ENCODE measurements at regions not wholly inside any gene's neighbourhood (a gene's known extent, or its start where the extent isn't known, plus 50 kb on each side); places are given as distances from the start of the nearest gene placed in this dataset.

- TF ChIP-seq ZNF275 (CRISPR knock-in tag; IDR thresholded peaks at IDR 0.05; ENCODE audit: borderline replicate concordance) (0 out of 2 replicates have a peak, but pooled peaks have one; percentile 40), KDM5A (IDR thresholded peaks at IDR 0.05; ENCODE audit: borderline replicate concordance, low read length) (no peak), ZNF557 (CRISPR knock-in tag; IDR thresholded peaks at IDR 0.05) (0 out of 2 replicates have a peak, but pooled peaks have one; percentile 76), ZNF749 (CRISPR knock-in tag; IDR thresholded peaks at IDR 0.05; ENCODE audit: borderline replicate concordance) (no peak), KLF11 (CRISPR knock-in tag; IDR thresholded peaks at IDR 0.05) (0 out of 2 replicates have a peak, but pooled peaks have one; percentile 78), ZNF253 (CRISPR knock-in tag; IDR thresholded peaks at IDR 0.05; ENCODE audit: borderline replicate concordance) (0 out of 2 replicates have a peak, but pooled peaks have one; percentile 66), ZSCAN22 (CRISPR knock-in tag; IDR thresholded peaks at IDR 0.05) (no peak), ARNT2 (CRISPR knock-in tag; IDR thresholded peaks at IDR 0.05; ENCODE audit: low read depth) (peak; percentile 83), RBFOX2 (IDR thresholded peaks at IDR 0.05; ENCODE audit: low read depth, low read length) (no peak), TFAP4 (IDR thresholded peaks at IDR 0.05; ENCODE audit: borderline replicate concordance, low read depth) (no peak), ERF (CRISPR knock-in tag; IDR thresholded peaks at IDR 0.05) (peak; percentile 93), ZNF782 (CRISPR knock-in tag; IDR thresholded peaks at IDR 0.05; ENCODE audit: borderline replicate concordance) (no peak), ZNF563 (CRISPR knock-in tag; IDR thresholded peaks at IDR 0.05) (peak; percentile 61; the same call in 1 of the 2 replicates), MEIS2 (CRISPR knock-in tag; IDR thresholded peaks at IDR 0.05) (peak; percentile 51; the same call in 1 of the 2 replicates), ZFX (CRISPR knock-in tag; IDR thresholded peaks at IDR 0.05; ENCODE audit: low read depth) (peak; percentile 84), PAXIP1 (CRISPR knock-in tag; conservative IDR thresholded peaks at IDR 0.05) (peak; percentile 47), RNF2 (conservative IDR thresholded peaks at IDR 0.05; ENCODE audit: low read depth) (peak; percentile 89), HINFP (CRISPR knock-in tag; IDR thresholded peaks at IDR 0.05; ENCODE audit: low read depth) (no peak), REXO4 (CRISPR knock-in tag; IDR thresholded peaks at IDR 0.05; ENCODE audit: borderline replicate concordance) (no peak), HNRNPH1 (optimal IDR thresholded peaks at IDR 0.05; ENCODE audit: low read depth, low read length) (no peak)
- TF ChIP-seq, protein P1, sequence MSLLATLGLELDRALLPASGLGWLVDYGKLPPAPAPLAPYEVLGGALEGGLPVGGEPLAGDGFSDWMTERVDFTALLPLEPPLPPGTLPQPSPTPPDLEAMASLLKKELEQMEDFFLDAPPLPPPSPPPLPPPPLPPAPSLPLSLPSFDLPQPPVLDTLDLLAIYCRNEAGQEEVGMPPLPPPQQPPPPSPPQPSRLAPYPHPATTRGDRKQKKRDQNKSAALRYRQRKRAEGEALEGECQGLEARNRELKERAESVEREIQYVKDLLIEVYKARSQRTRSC (CRISPR knock-in tag; IDR thresholded peaks at IDR 0.05; ENCODE audit: low read depth): no peak
Measured at GRCh38 chr2:226478109-226478809, 321.4 kb downstream of the IRS1 start (continued).
